IMR-90 (cell line): ENCODE measurements at regions not wholly inside any gene's neighbourhood (a gene's known extent, or its start where the extent isn't known, plus 50 kb on each side); places are given as distances from the start of the nearest gene placed in this dataset.
"Not testable (repeated sequence)": the region's sequence is repeated elsewhere in the genome, so short reads cannot be mapped to it uniquely, and the experiment has no call there.

Experiments used
- FOS ChIP-seq: fragments of 150-350 bp; IDR thresholded peaks from 2 replicates; pipeline ENCODE4 v1.6.1; 2016; ENCODE audit warnings: low read depth, low read length
- MXI1 ChIP-seq: IDR thresholded peaks from 2 replicates; pipeline ENCODE4 v1.6.1; 2012; ENCODE audit warnings: low read depth, mild to moderate bottlenecking, low read length, moderate library complexity, borderline replicate concordance
- POLR2A ChIP-seq: IDR thresholded peaks from 2 replicates; pipeline ENCODE4 v1.6.1; 2012; ENCODE audit warnings: mild to moderate bottlenecking, low read depth, low read length
- RAD21 ChIP-seq: IDR thresholded peaks from 2 replicates; pipeline ENCODE4 v1.6.1; 2012; ENCODE audit warnings: low read length, improper control_type of control experiment
- TF ChIP-seq, protein P1 (sequence below): conservative IDR thresholded peaks from 2 replicates; pipeline ENCODE4 v1.5.1; 2012; ENCODE audit warnings: mild to moderate bottlenecking, low read depth, low read length, improper control_type of control experiment
- TF ChIP-seq, protein P2 (sequence below): fragments of 150-350 bp; IDR thresholded peaks from 2 replicates; pipeline ENCODE4 v1.6.1; 2017; ENCODE audit warnings: mild to moderate bottlenecking, antibody characterized with exemption, low read length, low read depth

DNA sequence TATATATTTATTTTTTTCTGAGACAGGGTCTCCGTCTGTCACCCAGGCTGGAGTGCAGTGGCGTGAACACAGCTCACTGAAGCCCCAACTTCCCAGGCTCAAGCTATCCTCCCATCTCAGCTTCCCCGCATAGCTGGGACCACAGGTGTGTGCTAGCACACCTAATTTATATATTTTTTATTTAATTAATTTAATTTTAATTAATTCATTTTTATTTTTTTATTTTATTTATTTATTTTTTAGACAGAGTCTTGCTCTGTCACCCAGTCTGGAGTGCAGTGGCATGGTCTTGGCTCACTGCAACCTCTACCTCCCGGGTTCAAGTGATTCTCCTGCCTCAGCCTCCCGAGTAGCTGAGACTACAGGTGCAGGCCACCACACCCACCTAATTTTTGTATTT is 86.9 kb upstream of the CLINT1 start:
- not testable (repeated sequence) for TF ChIP-seq MXI1, POLR2A, FOS, RAD21
- TF ChIP-seq, protein P1, sequence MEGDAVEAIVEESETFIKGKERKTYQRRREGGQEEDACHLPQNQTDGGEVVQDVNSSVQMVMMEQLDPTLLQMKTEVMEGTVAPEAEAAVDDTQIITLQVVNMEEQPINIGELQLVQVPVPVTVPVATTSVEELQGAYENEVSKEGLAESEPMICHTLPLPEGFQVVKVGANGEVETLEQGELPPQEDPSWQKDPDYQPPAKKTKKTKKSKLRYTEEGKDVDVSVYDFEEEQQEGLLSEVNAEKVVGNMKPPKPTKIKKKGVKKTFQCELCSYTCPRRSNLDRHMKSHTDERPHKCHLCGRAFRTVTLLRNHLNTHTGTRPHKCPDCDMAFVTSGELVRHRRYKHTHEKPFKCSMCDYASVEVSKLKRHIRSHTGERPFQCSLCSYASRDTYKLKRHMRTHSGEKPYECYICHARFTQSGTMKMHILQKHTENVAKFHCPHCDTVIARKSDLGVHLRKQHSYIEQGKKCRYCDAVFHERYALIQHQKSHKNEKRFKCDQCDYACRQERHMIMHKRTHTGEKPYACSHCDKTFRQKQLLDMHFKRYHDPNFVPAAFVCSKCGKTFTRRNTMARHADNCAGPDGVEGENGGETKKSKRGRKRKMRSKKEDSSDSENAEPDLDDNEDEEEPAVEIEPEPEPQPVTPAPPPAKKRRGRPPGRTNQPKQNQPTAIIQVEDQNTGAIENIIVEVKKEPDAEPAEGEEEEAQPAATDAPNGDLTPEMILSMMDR, result not testable (repeated sequence)
- TF ChIP-seq, protein P2, sequence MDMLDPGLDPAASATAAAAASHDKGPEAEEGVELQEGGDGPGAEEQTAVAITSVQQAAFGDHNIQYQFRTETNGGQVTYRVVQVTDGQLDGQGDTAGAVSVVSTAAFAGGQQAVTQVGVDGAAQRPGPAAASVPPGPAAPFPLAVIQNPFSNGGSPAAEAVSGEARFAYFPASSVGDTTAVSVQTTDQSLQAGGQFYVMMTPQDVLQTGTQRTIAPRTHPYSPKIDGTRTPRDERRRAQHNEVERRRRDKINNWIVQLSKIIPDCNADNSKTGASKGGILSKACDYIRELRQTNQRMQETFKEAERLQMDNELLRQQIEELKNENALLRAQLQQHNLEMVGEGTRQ, result not testable (repeated sequence)
